ENCODE measurements at regions not wholly inside any gene's neighbourhood (a gene's known extent, or its start where the extent isn't known, plus 50 kb on each side); places are given as distances from the start of the nearest gene placed in this dataset.

- Histone ChIP-seq H3K4me2 (ENCODE audit: low read depth, low read length, poor library complexity, severe bottlenecking) (no peak overlapping the region), H3K4me3 (ENCODE audit: insufficient read depth, low read length, poor library complexity, severe bottlenecking) (no peak overlapping the region), H3K79me2 (ENCODE audit: insufficient read depth, low read length) (no peaks in the 10 kb centered on the region), H4K20me1 (ENCODE audit: low read depth, low read length) (no peaks in the 10 kb centered on the region), H3K36me3 (ENCODE audit: low read length) (no peaks in the 10 kb centered on the region), H3K9me2 (replicated peaks; ENCODE audit: insufficient read depth, low read length) (no peaks in the 10 kb centered on the region), H3F3A (ENCODE audit: insufficient read depth) (no peaks in the 10 kb centered on the region), H3K27ac (ENCODE audit: low read depth, low read length) (no peak overlapping the region), H2AFZ (ENCODE audit: low read depth, low read length, severe bottlenecking) (no peak overlapping the region), H3K27me3 (ENCODE audit: low read length) (no peaks in the 10 kb centered on the region), H3K9me3 (ENCODE audit: insufficient read depth, low read length) (no peaks in the 10 kb centered on the region), H3K9ac (ENCODE audit: low read length) (no peak overlapping the region)
- TF ChIP-seq CTCF (IDR thresholded peaks at IDR 0.05; ENCODE audit: insufficient read depth, low read length, poor library complexity, severe bottlenecking) (no peak), EZH2phosphoT487 (conservative IDR thresholded peaks at IDR 0.05; ENCODE audit: low read length) (no peak)
Observed at GRCh38 chr7:125257617-125258016, 328.0 kb upstream of the POT1 start.

GRCh38 chr7:125256446-125256845 lies 326.8 kb upstream of the POT1 start:
- no peaks in the 10 kb centered on the region for H3K9me2 ChIP-seq (replicated peaks; ENCODE audit: insufficient read depth, low read length)
- H3K4me2 ChIP-seq (ENCODE audit: low read depth, low read length, poor library complexity, severe bottlenecking) = no peak overlapping the region
- no peak overlapping the region for H2AFZ ChIP-seq (ENCODE audit: low read depth, low read length, severe bottlenecking)
- no peak overlapping the region for H3K4me3 ChIP-seq (ENCODE audit: insufficient read depth, low read length, poor library complexity, severe bottlenecking)
- H3K27ac ChIP-seq (ENCODE audit: low read depth, low read length) = no peak overlapping the region
- no peaks in the 10 kb centered on the region for H3K36me3 ChIP-seq (ENCODE audit: low read length)
- H3K79me2 ChIP-seq (ENCODE audit: insufficient read depth, low read length) = no peaks in the 10 kb centered on the region
- no peaks in the 10 kb centered on the region for H4K20me1 ChIP-seq (ENCODE audit: low read depth, low read length)
- TF ChIP-seq CTCF (IDR thresholded peaks at IDR 0.05; ENCODE audit: insufficient read depth, low read length, poor library complexity, severe bottlenecking) (no peak), EZH2phosphoT487 (conservative IDR thresholded peaks at IDR 0.05; ENCODE audit: low read length) (no peak)
- H3F3A ChIP-seq (ENCODE audit: insufficient read depth) = no peaks in the 10 kb centered on the region
- H3K9me3 ChIP-seq (ENCODE audit: insufficient read depth, low read length) = no peaks in the 10 kb centered on the region
- H3K27me3 ChIP-seq (ENCODE audit: low read length) = no peaks in the 10 kb centered on the region
- no peak overlapping the region for H3K9ac ChIP-seq (ENCODE audit: low read length)

- Histone ChIP-seq H2AFZ (ENCODE audit: low read depth, low read length, severe bottlenecking) (no peak overlapping the region), H4K20me1 (ENCODE audit: low read depth, low read length) (no peaks in the 10 kb centered on the region), H3K9ac (ENCODE audit: low read length) (no peak overlapping the region), H3K27me3 (ENCODE audit: low read length) (no peaks in the 10 kb centered on the region), H3K27ac (ENCODE audit: low read depth, low read length) (no peak overlapping the region), H3K79me2 (ENCODE audit: insufficient read depth, low read length) (no peaks in the 10 kb centered on the region), H3K4me2 (ENCODE audit: low read depth, low read length, poor library complexity, severe bottlenecking) (no peak overlapping the region), H3K36me3 (ENCODE audit: low read length) (no peaks in the 10 kb centered on the region), H3F3A (ENCODE audit: insufficient read depth) (no peaks in the 10 kb centered on the region), H3K9me3 (ENCODE audit: insufficient read depth, low read length) (no peaks in the 10 kb centered on the region), H3K9me2 (replicated peaks; ENCODE audit: insufficient read depth, low read length) (no peaks in the 10 kb centered on the region), H3K4me3 (ENCODE audit: insufficient read depth, low read length, poor library complexity, severe bottlenecking) (no peak overlapping the region)
- TF ChIP-seq EZH2phosphoT487 (conservative IDR thresholded peaks at IDR 0.05; ENCODE audit: low read length) (no peak), CTCF (IDR thresholded peaks at IDR 0.05; ENCODE audit: insufficient read depth, low read length, poor library complexity, severe bottlenecking) (no peak)
Observed at GRCh38 chr7:125255810-125256209, 326.2 kb upstream of the POT1 start.

GRCh38 chr7:125254566-125254965 lies 324.9 kb upstream of the POT1 start:
- Histone ChIP-seq H3K4me3 (ENCODE audit: insufficient read depth, low read length, poor library complexity, severe bottlenecking) (no peak overlapping the region), H3K4me2 (ENCODE audit: low read depth, low read length, poor library complexity, severe bottlenecking) (no peak overlapping the region), H3K27me3 (ENCODE audit: low read length) (no peaks in the 10 kb centered on the region), H3K36me3 (ENCODE audit: low read length) (no peaks in the 10 kb centered on the region), H3K9ac (ENCODE audit: low read length) (no peak overlapping the region), H3F3A (ENCODE audit: insufficient read depth) (no peaks in the 10 kb centered on the region), H4K20me1 (ENCODE audit: low read depth, low read length) (no peaks in the 10 kb centered on the region), H2AFZ (ENCODE audit: low read depth, low read length, severe bottlenecking) (no peak overlapping the region), H3K9me2 (replicated peaks; ENCODE audit: insufficient read depth, low read length) (no peaks in the 10 kb centered on the region), H3K27ac (ENCODE audit: low read depth, low read length) (no peak overlapping the region), H3K9me3 (ENCODE audit: insufficient read depth, low read length) (no peaks in the 10 kb centered on the region), H3K79me2 (ENCODE audit: insufficient read depth, low read length) (no peaks in the 10 kb centered on the region)
- no peak for TF ChIP-seq CTCF (IDR thresholded peaks at IDR 0.05; ENCODE audit: insufficient read depth, low read length, poor library complexity, severe bottlenecking)
- TF ChIP-seq EZH2phosphoT487 (conservative IDR thresholded peaks at IDR 0.05; ENCODE audit: low read length) = no peak
